ENCODE measurements at regions not wholly inside any gene's neighbourhood (a gene's known extent, or its start where the extent isn't known, plus 50 kb on each side); places are given as distances from the start of the nearest gene placed in this dataset.
"Not testable (repeated sequence)": the region's sequence is repeated elsewhere in the genome, so short reads cannot be mapped to it uniquely, and the experiment has no call there.

- TF ChIP-seq NFATC4 (CRISPR knock-in tag; IDR thresholded peaks at IDR 0.05) (no peak), TEAD4 (CRISPR knock-in tag; IDR thresholded peaks at IDR 0.05) (no peak), ZNF423 (CRISPR knock-in tag; IDR thresholded peaks at IDR 0.05) (no peak), ZMAT4 (CRISPR knock-in tag; IDR thresholded peaks at IDR 0.05) (no peak), ATF2 (CRISPR knock-in tag; IDR thresholded peaks at IDR 0.05; ENCODE audit: borderline replicate concordance, low read depth) (no peak), RELA (CRISPR knock-in tag; IDR thresholded peaks at IDR 0.05; ENCODE audit: borderline replicate concordance) (no peak), ZBTB21 (CRISPR knock-in tag; IDR thresholded peaks at IDR 0.05; ENCODE audit: borderline replicate concordance) (no peak), MLX (CRISPR knock-in tag; IDR thresholded peaks at IDR 0.05) (no peak), NFYB (CRISPR knock-in tag; conservative IDR thresholded peaks at IDR 0.05; ENCODE audit: low read depth) (no peak), JAZF1 (CRISPR knock-in tag; IDR thresholded peaks at IDR 0.05) (no peak), GABPB1 (CRISPR knock-in tag; IDR thresholded peaks at IDR 0.05) (no peak), NFE2L1 (CRISPR knock-in tag; IDR thresholded peaks at IDR 0.05) (no peak)
- ATAC-seq (no peak), DNase-seq (ENCODE audit: low spot score) (no peak)
- H3K27me3 Mint-ChIP-seq (ENCODE audit: low read depth), result no peaks in the 10 kb centered on the region
- CTCF ChIA-PET, result interaction anchor here (0.7 to 2.2 kb wide), 2 partner anchors 303 to 614 kb away, joined by 3 to 8 read pairs; no protein-coding TSS in a partner anchor
- H3K36me3 Mint-ChIP-seq, result no peaks in the 10 kb centered on the region
- POLR2A ChIA-PET, result no interaction called here
- H3K27ac Mint-ChIP-seq, result no peak overlapping the region
- H3K9me3 Mint-ChIP-seq, result no peaks in the 10 kb centered on the region
- no peak overlapping the region for H3K4me3 Mint-ChIP-seq
- no peaks in the 10 kb centered on the region; the same call in 1 of the 2 replicates for H3K4me1 Mint-ChIP-seq
Observed at GRCh38 chr5:118068886-118069285, 919.5 kb downstream of the DTWD2 start.

- H3K27ac Mint-ChIP-seq; ATAC-seq; DNase-seq (ENCODE audit: low spot score); H3K27me3 Mint-ChIP-seq (ENCODE audit: low read depth); H3K4me3 Mint-ChIP-seq; H3K36me3 Mint-ChIP-seq; H3K4me1 Mint-ChIP-seq; POLR2A ChIA-PET: not testable (repeated sequence)
- peaks cover 12% of the 10 kb centered on the region for H3K9me3 Mint-ChIP-seq
- CTCF ChIA-PET, result interaction anchor here (0.6 kb wide), 1 partner anchor 253 kb away, joined by 5 read pairs; no protein-coding TSS in a partner anchor
Observed at GRCh38 chr5:118063836-118064235, 924.5 kb downstream of the DTWD2 start.

- ATAC-seq, result peak; percentile 34; the same call in 1 of the 2 replicates
- Mint-ChIP-seq H3K27ac (no peak overlapping the region), H3K4me3 (no peak overlapping the region), H3K9me3 (peaks cover 12% of the 10 kb centered on the region), H3K36me3 (no peaks in the 10 kb centered on the region), H3K27me3 (ENCODE audit: low read depth) (no peaks in the 10 kb centered on the region), H3K4me1 (0 out of 2 replicates have a peak, but pooled peaks cover 4% of the 10 kb centered on the region)
- TF ChIP-seq CTCF (IDR thresholded peaks at IDR 0.05), result 0 out of 2 replicates have a peak, but pooled peaks have one; percentile 37
- no peak for TF ChIP-seq ARID4B (CRISPR knock-in tag; IDR thresholded peaks at IDR 0.05; ENCODE audit: borderline replicate concordance)
- ChIA-PET POLR2A (no interaction called here), CTCF (no interaction called here)
- no peak for DNase-seq (ENCODE audit: low spot score)
Observed at GRCh38 chr5:118060833-118061232, 927.5 kb downstream of the DTWD2 start.
